ENCODE measurements at regions not wholly inside any gene's neighbourhood (a gene's known extent, or its start where the extent isn't known, plus 50 kb on each side); places are given as distances from the start of the nearest gene placed in this dataset.

DNA sequence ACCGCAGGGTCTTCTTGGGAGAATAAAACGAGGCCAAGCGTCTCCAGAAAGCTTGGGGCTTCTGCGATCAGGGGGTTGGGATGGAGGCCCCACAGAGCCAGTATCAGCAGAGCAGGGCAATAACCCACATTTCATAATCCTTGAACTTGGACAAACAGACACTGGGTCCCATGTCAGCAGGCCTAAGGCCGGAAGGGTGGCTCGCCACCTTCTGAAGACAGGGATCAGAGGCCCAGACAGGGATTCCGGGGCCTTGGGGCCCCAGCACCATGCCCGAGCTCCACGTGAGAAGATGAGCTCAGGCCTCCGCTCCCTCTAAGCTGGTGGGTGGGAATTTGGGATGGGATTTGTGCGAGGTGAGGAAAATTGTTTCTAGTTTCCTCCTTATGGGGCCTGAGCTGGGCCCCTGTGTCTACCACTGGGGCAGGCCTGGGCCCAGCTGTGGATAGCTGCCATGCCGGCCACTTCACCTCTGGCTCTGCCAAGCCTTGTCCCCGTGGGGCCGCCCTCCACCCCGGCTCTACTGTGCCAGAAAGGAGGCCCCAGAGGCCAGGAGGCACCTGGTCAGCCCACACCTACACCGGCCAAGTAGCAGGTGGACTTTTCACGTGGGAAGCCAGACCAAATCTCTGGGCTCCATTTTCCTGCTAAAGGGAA lies 67.2 kb upstream of the DLK1 start:
- no peak for DNase-seq

DNA sequence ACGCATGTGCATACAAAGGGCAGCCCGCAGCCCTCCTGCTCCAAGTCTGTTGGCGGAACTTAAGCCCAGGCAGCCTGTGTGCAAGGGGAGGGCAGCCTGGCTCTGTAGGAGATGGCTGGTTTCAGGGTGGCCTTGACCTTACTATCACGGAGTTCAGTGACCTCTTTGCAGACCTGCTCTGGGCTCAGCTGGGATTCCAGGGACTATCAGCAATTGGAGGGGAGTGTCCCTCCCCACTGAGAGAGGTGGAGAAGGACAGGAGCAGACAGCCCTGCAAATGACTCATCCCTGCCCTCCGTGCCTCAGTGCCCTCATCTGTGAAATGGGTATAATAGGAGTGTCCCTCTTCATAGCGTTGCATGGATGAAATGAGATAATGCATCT lies 66.2 kb upstream of the DLK1 start:
- DNase-seq = no peak

DNA sequence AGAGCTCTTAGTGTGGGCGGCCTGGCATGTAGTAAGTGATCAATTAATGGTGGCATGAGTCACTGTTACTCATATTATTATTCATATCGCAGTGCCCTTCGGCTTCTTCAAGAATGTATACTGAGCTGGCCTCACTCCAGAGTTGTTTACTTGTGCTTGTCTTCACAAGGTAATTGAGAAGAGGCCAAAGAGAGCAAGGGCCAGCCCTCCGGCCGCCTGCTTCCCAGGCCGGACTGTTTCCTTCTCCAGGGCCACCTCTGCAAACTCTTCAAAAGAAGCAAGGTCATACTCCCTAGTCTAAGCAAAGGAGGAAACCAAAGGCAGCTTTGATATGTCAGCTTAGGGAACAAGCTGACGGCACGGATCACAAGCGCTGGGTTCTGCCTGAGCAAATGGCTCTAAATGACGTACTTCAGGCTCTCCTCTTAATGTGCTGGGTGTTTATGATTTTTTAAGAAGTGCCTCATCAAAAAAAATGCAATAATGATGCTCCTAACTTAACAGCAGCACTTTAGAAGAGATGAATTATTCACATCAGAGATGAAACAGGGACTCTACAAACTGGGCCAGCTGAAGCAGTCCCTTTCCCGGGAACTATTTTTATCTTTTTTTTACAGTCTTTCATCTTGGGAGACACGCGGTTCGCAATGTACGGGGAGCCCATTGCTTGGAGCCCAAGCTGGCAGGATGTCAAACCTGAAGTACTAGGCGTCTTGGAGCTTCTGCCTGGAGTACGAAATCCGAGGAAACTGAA lies 65.6 kb upstream of the DLK1 start:
- DNase-seq = no peak

DNA sequence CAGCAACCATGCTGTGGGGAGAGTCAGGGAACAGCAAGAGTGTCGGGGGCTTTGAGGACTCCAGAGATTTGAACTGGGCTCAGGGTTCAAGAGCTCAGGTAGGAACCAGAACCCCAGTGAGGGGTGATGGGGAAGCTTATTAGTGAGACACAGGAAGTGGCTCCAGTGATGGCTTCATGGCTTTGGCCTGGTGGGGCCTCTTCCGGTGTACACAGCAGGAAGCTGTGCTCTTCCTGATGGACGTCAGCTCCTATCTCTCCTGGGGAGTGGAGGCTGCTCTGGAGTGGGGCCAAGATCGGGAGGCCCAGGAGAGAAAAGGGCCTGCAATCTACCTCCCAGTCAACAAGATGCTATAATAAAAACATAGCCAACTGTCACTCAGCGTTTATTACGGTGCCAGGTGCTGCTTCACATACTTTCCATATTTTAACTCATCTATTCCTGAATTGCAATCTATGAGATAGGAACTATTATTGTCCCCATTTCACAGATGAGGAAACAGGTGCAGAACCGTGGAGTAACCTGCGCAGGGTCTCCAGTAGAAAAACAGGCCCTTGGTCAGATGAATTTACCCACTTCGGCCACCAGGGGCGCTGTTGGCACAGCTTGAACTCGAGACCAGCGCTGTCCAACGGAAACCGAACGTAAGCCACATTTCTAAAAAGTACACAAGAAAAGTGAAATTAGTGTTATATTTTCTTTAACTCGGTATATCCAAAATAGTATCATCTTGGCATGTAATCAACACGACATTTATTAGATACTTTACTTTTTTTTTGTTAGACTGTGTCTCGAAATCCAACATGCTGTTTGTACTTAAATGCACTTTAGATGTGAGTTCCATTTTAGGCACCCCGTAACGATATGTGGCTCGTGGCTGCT lies 63.6 kb upstream of the DLK1 start:
- peak; percentile 71 for DNase-seq

DNA sequence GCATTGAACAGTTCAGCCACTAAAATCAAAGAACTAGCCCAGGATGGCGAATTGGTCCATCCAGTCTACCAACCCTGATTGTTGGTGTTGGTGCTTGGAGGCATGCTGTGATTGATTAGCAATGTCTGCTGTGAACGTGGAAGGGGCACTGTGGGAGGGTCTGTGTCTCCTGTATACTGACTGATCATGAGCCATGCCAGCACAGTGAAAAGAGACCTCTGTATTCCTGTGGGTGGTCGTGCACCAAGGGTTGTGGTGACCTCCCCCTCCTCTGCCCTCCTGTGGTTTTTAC lies 63.0 kb upstream of the DLK1 start:
- DNase-seq = no peak

DNA sequence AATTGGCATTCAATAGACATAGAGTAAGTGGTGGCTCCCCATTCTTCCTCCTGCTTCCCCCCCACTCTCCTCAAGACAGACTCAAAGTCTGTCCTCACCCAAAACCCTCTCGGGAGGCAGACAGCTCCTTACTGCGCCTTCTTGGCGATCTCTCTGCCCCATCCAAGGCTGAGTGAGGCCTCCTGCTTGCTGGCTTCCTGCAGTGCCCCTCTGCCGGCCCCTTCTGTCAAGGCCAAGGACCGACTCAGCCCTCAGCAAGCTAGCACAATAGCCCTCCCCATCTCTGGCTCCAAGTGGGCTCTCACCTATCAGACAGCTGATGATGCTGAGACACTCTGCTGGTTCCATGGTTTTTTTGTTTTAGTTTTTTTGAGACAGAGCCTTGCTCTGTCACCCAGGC lies 62.5 kb upstream of the DLK1 start:
- no peak for DNase-seq

DNA sequence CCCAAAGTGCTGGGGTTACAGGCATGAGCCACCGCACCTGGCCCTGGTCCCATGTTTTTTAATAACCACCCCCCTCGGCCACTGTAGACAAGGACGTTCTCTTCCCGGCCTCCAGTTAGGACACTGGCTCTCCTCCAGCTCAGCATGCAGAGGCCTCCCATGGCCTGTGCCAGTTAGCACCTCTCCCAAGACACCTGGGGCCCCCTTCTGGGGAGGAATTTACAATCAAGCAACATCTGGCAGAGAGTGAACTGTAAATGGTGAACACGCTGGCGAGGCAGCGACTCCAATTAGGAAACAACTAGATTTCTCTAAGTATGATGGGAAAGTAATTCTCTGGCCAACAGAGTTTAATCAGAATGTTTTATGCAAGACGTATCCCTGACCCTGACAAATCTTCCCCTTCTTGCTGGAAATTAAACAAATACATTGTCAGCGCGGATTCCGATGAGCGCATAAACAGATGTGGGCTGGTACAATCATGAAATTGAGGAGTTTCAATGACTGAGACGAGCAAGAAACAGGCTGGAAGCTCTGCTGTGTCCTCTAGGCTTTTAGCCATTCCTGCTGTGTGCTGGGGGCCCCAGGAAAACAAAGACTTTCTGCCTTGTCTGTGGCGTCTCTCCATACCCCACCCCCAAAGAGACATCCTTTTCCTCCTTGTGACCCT lies 61.7 kb upstream of the DLK1 start:
- no peak for DNase-seq

DNA sequence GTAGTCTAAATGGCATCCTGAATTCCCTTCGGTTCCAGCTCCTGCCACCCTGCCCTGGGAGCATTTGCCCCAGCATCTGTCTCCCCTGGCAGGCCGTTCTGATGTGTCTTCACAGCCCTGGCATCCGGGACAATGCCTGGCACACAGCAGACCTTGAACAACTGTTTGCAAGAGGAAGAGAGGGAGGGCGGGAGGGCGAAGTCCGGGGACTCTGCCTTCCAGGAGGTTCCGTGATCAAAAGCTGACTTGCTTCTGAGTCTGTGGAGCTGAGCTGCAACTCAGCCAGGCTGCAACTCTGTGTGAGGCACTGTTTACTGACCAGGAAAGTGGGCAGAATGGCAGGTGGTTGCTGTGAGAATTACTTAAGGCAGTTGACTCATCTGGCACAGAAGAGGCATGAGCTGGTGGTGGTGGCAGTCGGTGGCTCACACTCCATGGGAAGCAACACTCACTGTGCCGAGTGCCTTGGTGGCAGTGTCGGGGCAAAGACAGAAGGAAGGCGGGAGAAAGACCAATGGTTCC lies 61.1 kb upstream of the DLK1 start:
- no peak for DNase-seq

DNA sequence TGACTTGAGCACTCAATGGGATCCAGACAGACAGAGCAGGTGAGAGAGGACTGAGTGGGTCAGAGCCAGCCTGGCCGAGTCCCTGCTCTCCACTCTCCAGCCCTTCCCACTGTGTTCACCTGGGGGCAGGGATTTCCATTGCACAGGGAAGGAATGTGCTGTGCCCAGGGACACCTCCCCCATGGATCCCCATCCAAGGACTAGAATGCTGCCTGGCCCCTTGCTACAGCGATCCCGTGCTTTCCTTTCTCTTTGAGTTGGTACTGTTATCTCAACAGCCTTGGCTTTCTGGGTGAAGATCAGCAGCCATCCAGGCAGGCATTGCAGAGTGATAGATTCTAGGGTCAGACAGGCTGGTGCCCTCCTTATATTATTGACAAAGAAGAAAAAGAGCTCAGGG lies 60.3 kb upstream of the DLK1 start:
- no peak for DNase-seq

DNA sequence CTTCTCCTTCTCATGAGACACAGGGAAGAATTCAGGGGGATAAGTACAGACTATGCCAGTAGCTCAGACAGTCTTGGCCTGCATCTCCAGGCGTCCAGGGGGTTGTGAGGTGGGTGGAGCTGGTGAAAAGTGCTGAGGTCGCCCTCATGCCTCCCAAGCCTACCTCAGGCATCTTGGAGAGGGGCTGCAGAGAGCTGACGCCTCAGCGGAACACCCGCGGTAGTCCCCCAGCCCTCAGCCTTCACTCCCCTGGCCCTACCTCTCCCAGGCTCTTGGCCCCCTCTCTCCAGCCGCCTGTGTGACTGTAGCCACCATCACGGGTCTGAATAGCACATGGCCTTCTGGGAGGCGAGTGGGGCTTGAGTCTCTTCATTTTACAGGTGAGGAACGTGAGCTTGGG lies 59.8 kb upstream of the DLK1 start:
- DNase-seq = no peak

DNA sequence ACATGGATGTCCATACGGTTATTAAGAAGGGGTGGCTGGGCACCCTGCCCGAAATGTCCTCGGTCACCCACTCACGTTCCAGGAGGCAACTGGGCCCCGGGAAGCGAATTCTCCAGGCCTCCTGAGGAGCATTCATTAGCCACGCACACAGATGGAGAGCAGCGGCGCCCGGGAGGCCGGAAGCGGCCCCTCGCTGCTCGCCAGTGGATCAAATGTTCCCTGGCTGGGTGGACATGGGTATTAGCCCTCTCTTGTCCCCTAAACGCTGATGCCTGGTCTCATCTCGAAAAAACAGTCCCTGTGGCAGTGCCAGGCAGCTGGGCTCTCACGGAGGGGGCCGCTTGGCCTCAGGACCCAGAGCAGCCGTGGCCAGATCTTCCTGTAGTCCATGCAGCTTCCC lies 59.0 kb upstream of the DLK1 start:
- no peak for DNase-seq

DNA sequence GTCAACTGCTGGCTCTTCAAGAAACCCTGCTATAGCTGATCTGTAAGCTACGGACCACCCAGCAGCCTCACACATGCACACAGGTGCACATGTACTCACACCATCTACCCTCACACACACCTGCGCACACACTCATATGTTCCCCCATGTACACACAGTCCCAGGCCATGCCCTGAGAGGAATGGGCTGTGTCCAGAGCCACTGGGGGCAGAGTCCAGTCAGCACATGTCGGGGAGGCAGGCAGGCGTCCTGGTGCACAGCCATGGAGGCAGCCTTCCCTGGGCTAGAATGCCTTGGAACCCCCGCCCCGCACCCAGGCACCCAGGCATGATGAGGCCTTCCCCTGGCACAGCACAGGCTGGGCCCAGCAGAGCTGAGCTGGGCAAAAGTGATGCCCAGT lies 58.3 kb upstream of the DLK1 start:
- no peak for DNase-seq

DNA sequence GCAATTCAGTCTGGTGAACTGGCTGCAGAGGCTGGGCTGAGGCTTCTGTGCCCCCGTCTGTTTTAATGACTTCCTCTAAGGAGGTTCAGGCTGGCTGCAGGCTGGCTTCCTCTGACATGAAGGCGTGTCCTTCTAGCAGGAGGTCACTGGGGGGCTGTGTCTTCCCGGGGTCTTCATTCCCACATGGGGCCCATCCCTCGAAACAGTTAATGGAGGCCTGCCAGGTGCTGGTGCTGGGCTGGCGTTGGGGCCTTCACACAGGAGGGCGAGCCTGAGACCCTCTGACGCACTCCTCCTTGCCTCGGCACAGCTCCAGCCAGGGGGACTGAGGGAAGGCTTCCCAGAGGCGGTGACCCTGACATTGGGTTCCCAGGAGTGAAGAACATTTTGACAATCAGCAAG lies 57.7 kb upstream of the DLK1 start:
- DNase-seq = no peak

DNA sequence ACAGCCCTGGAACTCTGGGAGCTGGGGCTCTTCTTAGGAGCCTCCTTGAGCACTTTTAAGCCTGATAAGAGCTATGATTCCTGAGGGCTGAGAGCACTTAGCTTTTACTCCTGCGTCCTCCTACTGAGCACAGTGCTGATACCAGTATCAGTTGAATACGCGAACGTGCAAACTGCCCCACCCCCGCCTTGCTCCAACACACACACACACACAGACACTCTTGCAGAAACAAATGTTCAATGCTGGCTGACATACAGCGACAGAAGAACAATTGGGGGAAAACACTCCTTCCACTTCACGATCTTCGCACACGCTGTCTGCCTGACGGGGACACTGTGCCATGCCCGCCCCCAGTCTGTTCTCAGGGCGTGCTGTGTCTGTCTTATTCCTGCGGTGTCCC lies 57.2 kb upstream of the DLK1 start:
- peak; percentile 46 for DNase-seq

DNA sequence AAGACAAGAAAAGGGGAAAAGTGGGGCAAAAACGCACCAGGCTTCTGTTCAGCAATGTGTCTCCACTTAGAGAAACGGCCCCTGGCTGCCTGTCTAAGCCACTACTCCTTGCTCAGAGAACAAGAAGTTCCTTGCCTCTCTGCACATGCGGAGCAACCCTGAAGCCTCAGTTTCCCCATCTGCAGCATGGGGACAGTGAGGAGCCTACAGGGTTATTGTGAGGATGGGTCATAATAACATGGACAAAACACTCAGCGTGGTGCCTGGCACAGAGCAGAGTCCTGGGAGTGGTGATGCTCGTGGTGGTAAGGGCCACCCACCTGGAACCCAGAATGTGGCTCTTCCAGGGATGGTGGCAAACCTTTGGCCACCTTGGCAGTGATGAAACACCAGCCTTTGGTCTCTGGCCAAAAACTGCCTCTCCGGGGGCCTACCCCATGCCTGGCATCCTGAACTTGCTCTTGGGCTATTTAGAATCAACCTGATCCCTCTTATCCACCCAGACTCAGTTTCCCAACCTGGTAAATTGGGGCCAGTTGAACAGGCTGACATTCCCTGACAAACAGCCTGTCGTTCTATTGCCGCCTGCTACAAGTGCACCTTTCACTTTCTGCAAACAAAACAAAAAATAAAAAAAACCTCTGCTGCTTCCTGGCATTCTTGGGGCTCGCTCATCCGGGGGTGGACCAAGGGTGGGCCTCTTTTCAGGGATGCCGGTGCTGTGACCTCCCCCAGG lies 56.5 kb upstream of the DLK1 start:
- DNase-seq = no peak

DNA sequence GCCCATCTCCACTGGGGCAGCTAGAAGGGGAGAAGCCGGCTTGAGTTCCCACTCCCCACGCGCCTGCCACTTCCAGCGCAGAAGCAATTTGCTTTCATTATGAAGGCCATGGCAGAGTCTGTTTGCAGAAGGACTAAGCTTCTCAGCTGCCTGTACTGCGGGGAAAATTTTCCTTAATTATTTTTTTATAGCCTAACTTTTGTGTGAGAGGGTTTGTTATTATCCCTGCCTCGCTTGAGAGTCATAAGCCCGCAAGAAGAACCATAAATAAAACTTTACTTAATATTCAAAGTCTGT lies 56.0 kb upstream of the DLK1 start:
- peak; percentile 43 for DNase-seq

DNA sequence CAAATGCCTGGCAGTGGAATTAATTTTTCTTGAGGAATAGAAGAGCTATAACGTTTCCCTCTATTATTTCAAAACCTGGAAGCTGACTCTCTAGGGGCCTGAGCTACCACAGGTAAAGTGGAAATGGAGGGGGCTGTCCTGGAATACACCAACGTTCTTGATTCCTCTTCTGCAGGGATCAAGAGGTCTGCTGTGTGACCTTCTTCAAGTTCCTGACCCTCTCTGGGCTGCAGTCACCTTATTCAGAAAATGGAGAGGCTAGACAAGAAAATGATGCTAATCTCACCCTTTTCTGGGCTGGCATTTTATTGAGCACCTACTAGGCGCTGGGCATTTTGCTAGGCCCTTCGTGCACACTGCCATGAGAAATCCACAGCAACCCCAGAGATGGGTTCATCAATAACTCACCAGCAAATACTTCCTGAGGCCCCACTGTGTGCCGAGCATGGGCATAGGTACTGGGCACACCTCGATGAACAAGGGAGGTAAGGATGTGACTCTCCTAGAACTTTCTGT lies 55.2 kb upstream of the DLK1 start:
- DNase-seq = no peak

DNA sequence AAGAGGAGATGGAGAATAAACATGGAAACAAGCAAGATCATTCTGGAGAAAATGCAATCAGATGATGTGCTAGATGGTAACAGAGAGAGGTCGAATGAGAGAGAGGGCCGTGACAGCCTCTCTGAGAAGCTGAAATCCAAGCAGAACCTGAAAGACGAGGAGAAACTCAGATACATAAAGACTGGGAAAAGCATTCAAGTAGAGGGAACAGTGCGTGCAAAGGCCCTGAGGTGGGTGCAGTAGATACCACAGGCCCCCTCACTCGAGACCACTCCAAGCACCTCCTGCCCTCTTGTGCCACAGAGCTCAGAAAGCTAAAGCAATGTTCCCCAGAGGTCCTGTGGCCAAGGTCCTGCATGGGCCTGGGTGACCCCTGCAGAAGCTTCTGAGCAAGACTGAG lies 54.8 kb upstream of the DLK1 start:
- DNase-seq = no peak

DNA sequence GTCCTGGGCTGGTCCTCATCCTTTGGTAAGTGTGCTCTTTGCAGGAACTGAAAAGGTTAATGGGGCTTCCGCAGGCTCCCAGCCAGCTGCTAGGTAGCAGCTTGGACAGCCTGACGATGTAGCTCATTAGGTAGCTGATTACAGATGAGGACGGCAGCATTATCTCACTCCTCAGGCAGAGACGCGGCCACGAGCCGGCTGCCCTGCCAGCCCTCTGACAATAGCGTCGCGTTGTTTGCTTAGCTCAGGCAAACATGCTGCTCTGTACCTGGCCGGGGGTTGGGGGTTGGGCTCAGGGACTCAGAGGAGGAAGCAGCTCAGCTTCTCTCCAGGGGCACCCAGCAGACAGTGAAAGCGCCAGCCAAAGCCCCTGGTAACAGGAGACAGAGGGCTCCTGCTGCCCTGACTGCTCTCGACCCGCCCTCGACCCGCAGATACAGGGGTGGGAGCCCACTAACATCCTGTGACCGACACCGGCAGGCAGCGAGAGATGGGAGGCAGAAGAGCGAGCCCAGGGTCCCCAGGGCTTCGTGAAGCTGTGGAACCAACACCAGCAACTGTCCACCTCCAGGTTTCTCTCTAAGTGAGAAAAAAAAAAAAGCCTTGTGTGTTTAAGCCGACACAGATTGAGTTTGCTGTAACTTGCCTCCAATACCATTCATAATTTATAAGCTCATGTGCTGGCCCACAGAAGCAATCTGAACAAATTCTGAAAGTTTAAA lies 53.4 kb upstream of the DLK1 start:
- peak; percentile 97 for DNase-seq

DNA sequence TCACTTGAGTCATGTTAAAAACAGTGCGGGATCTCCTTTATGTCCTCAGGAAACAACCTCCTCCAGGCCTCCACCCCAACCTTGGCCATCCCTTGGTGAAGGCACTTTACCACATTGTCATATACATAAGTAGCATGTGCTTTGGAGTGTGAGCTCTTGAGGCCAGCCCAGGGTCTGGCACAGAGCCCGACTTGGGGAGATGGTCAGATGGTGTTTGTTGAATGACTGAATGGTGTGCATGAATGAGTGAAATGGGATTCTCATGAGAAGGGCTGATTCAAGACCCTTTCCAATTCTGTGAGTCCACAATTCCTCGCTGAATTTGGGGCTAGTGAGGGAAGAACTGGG lies 52.9 kb upstream of the DLK1 start:
- DNase-seq = no peak

DNA sequence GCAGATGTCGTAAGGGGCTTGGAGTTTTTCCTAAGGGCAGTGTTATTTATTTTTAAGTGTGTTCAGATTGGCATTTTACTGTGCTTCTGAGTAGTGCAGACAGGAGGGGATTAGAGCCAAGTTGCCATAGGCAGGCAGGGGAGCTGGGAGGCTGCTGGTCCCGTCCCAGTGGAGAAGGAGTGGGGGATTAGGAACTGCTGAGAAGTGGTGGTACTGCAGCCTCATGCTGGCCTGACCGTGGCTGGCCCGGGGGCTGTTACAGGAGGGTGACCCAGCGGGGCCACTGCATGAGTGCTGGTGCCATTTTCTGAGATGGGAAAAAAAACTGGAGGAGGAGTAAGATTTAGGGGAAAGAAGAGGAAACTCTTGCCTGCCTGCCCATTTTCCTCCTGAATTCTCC lies 52.3 kb upstream of the DLK1 start:
- no peak for DNase-seq

Measured in NCI-H345 (cell line).